NCI-H187 (cell line): ENCODE measurements at regions not wholly inside any gene's neighbourhood (a gene's known extent, or its start where the extent isn't known, plus 50 kb on each side); places are given as distances from the start of the nearest gene placed in this dataset.

Experiments
- DNase-seq, 2 experiments: peaks; one replicate each; lab custom pipeline; 2025; lab: John Stamatoyannopoulos, UW

DNA sequence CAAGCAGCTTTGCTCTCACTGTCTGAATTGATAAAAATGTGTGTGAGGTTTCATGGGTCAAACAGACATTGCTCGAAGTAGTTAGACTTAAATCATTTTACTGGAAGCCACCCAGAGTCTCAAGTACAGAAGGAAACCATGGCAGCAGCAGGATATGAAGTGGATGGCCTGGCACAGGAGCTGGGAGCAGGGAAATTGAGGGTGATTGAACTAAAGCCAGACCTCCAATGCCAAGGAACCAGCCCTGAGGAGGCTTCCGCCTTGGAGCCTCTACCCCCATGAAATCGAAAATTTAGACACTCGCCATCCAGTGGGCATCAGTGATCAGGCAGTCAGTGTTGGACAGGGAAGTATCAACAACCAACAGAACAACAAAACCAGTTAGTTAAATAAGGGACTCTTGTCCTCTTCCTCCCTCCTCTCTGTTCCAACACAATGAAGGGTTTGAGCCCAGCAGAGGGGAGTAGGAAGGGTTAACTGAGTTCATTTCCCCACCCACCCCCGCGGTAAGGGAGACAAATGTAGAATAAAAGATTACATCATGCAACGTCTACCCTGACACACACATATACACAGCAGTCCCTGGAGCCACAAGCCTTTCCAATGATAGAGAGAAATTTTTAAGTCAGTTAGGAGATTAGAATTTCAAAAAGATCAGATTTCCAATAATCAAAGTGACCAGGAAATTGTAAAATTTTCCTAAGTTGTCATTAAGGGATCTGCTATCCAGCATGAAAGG is 156.3 kb downstream of the SLC16A9 start:
- no peak for DNase-seq

DNA sequence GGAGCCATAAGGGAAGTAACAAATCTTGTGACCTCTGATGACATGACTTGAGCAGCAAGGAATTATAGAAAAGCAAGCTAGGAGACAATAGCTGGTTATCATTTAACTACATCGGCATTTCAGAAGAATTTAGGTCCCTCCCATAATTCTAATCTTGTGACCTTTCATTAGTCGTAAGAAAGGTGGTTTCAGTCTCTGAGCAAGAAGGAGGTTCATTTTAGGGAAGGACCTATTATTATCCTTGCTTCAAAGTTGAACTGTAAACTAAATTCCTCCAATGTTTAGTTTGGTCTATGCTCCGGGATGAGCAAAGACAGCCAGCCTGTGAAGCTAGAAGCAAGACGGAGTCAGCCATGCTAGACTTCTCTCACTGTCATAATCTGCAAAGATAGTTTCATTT is 159.6 kb downstream of the SLC16A9 start:
- no peak for DNase-seq

DNA sequence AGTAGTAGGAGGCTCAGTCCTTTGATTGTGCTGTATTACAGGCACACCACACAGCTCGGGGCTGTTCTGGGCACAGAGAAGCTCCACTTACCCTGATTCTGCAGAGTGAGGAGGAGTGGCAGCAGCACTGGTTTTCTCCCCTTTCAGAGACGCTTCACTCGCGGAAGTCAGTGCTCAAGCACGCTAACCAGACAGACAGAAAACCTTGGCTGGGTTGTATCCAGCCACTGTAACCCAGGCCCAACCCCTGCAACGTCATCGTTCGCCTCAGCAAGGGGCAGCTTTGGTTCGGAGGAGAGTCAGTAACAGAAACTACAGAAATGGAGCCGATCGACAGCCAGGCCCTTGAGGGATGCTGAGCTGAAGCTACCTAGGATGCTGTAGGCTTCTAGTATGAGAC is 171.0 kb downstream of the SLC16A9 start:
- DNase-seq = no peak

DNA sequence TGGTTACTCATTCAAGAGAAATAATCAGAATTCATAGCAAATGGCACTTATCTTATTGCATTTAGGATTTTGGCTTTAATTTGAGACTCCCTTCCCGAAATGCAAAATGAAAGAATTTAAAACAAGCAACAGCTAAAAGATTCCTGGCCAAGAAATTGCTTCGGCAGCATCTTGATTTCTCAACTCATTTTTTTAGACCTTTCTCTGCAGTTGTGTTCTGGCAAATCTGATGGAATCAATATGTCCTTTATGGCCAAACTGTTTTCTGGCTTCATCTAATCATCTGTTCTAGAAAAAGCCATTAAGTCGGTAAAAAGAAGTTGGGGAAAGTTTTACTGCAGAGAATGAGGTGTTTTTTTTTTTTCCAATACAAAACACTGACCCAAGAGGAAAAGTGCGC is 172.1 kb downstream of the SLC16A9 start:
- no peak for DNase-seq

DNA sequence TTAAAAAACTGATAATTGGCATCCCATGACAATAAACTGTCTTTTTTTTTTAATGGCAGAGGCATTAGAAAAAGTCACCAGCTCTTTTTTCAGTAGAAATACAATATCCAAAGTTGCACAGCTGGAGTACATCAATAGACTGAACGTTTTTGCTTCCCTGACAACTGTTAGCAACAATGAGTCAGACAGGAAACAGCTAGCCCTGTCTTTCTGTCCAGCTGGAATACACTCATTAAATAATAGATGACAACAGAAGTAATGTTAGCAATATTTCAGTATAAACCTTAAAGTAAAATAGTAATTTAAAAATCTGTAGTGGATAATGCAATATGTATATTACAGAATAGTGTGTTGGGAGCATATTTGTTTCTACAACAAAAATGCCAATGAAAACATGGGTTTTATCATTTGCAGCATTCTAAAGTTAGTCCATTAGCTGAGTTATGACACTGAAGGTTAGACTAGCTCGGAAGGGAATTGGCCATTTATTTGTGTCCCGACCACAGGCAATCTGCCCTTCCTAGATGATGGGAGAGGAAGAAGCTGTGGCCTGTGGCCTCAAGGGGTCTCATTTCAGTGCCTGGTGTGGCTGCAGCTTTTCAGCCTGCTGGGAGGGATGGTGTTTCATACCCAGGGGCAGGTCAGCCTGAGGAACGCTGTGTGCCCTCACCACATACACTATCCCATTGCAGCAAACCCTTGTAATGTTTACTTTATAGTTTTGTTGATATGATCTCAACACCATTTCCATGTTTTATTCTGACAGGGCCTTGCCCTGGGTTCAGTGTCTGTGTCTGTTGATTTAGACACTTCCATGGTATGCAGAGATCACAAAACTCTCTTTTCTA is 173.3 kb downstream of the SLC16A9 start:
- no peak for DNase-seq

DNA sequence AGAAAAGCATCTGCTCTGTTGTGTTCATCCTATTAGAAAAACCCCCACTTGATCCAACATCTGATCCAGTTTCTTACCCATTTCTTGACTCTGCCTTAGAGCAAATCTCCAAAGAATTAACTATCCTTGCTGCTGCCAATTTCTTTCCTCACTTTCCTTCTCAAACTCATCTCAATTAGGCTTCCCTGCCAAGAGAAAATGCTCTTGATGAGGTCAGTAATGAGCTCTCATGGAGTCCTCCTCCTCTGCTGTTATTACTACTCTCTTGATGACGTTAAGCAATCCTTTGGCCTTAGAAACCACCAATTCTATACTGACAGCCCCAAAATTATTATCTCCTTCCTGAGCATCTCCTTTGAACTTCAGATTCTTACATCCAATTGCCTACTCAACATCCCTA is 162.0 kb upstream of the FAM13C start:
- no peak for DNase-seq

DNA sequence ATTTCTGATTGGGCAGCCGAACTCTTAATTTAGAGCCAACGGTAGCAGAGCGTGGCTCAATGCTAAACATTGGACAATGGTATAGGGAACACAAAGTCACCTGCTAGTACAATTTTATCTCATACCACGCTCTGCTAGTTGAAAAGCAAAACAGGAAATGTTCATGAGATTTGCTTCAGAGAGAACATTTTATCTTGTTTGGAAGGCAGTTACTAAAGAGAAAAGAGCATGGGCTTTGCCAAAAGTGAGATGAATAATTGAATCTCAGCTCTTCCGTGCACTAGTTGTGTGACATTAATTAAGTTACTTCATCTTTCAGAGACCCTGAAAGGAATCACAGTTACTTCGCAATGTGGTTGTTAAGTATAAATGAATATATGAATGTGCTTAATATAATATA is 161.5 kb upstream of the FAM13C start:
- no peak for DNase-seq

DNA sequence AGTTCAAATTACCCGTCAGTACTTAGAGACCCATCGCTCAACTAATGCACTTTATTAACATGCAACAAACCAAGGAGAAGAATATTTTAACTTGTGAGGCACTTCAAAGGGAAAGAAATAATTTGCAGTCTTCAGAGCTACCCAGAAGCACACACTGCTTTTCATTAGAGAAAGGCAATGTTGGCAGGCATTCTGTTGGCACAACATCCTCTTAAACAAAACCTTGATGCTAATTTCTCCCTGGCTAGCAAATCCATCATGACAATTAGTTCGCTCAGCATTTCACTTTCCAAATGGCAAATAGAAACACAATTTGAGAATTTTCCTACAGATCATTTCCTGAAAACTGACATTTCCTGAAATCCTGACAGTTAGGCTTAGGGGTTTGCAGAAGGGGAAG is 155.6 kb upstream of the FAM13C start:
- DNase-seq = no peak

DNA sequence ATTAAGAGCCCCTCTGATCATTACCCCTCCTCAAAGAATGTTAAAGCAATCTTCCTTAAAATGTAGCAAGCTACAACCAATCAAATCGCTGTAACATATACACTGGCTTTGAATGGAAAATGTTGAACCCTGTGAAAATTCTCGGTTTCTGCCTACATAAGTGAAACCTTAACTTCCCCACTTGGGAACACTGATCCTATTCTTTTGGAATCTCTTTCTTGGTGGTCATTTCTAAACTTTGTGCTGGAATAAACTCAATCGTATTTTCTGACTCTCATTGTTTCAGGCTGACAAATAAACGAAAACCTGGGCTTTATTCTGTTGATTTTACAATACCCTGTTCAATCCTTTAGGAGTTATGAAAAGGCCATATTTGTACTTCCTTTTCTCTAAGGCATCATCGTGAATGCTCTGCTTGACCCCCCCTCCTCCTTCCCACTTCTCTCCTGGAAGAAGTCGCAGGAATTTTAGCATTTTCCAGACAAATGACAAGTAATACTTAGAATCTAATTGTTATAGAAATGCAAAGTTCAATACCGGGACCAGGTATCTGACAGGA is 155.1 kb upstream of the FAM13C start:
- DNase-seq = no peak

DNA sequence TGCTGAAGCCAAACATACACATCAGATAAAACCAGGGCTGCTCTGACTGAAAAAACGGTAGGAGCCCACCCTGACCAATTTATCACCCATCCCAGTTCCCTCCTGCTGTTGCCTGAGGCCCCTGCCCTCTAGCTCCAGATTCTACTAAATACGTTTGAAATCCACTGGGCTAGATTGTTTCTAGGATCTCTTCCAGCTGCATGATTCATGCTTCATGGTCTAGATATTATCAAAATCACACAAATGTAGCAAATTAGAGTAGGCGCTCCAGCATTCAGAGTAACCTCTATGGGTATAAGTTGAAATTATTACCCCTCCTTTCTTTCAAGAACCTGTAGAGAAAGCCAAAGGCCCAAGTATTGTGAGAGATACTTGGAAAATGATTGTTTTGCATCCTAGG is 151.2 kb upstream of the FAM13C start:
- no peak for DNase-seq

DNA sequence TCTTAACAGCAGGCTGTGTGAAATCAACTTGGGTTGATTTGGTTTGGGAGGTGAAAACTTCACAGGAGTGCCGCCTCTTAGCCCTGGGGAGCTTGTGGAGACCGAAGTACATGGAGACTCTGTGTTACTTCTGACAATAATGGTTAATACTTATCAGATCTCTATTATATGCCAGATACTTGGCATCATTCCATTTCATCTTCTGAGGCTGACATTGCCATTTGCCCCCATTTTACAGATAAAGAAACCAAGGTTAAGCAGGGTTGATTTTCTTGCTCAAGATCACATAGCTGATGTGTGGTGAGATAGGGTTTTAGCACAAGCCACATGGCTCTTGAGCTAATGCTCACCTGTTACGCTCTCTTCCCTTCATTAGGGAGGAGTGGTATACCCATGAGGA is 150.6 kb upstream of the FAM13C start:
- DNase-seq = no peak

DNA sequence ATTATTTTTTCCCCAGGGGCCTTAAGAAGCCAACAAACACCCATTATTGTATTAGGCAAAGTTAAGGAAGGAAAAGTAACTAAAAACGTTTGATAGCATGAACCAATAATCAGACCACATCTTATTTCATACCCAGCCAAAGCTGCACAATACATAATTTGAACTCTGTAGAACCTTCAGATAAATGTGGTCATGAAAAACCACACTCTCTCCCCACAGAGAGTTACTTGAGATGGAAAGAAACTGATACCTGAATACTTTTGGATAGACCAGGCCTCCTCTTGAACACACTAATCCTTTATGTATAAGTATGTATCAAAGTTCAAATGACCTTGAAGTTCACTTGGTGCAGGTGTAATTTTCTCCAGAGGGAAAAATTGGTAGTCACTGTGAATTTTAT is 146.6 kb upstream of the FAM13C start:
- DNase-seq = no peak

DNA sequence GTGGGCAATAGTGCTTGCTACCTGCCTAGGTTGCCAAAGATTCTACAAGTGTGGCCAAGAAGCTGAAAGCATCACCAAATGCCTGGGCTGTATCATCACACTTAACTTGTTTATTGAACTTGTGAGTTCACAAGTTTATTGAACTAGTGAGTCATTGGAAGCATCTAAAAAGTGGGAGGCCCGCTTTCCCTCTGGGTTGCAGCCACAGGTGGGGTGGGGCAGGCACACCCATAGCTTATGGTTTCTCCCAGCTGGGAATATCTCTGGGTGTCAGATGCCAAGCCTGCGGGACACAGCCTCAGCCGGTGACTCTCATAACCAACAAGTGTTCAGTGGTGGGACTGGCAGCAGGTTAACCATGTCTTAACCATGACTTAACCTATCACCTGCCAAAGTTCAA is 145.9 kb upstream of the FAM13C start:
- no peak for DNase-seq

DNA sequence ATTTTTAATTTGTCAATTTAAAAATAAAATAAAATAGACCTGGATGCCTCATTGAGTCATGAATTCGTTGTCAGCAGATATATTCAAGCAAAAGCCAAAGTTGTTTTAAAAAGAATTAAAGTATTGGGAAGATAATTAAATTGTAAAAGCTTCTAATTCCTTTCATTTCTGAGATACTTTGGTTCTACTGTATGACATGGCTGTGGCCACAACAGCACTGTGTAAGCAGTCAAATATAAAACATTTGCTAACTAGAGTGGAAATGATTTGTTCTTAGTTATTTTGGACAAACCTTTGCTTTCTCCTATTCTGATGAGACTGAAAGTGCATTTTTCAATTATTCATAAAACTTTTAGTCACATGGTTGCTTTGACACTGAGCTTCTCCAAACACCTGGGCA is 143.6 kb upstream of the FAM13C start:
- DNase-seq = no peak

DNA sequence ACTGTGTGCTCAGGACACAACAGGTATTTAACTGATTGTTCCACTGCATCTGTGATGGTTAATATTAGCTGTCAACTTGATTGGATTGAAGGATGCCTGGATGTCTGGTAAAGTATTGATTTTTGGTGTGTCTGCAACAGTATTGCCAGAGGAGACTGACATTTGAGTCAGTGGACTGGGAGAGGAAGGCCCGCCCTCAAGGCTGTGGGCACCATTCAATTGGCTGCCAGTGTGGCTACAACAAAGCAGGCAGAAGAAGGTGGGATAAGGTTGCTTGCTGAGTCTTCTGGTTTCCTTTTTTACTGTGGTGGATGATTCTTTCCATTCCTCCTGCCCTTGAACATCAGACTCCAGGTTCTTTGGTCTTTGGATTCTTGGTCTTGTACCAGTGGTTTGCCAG is 137.1 kb upstream of the FAM13C start:
- DNase-seq = no peak

DNA sequence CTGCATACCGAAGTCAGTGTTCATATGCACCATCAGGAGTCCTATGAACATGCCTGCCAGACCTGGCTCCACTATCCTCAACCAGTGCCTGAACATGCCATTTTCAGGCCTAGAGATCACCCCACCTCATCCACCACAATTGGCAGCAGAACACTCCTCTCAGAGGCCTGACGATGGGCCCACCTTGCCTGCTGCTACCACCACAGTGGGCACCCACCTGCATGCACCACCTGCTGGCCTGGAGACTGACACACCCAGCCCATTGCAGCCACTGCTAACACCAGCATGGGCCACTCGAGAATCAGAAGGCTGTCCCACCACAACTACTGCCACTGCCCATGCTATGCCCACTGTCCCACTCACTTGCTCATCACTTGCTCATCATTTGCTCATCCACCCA is 130.7 kb upstream of the FAM13C start:
- DNase-seq = no peak

DNA sequence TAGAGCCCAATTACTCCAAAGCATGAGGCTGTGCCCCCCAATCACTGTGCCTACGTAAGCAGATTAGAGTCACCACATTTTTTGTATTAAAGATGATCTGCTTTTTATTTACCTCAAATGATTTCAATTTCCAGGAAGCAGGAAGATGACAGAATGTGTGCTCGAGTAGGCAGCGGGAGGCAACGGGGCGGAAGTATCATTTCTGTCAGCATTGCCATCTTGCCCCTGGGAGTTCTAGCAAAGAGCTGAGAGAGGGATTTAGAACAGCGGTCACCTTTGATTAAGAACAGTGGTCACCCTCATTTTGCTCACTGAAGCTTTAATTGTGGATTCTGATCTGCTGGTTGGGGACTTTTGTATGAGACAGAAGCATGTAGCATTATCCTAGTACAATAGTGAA is 117.1 kb upstream of the FAM13C start:
- DNase-seq = no peak

DNA sequence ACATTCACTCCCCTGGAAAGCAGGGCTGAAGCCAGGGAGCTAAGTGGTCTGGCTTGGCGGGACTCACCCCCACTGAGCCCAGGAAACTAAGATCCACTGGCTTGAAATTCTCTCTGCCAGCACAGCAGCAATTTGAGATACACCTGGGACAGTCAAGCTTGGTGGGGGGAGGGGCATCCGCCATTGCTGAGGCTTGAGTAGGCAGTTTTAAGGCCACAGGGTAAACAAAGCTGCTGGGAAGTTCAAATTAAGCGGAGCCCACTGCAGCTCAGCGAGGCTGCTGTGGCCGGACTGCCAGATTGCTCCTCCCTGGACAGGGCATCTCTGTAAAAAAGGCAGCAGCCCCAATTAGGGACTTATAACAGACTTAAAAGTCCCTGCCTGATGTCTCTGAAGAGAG is 108.2 kb upstream of the FAM13C start:
- peak in 1 of 2 experiments; percentile 6 for DNase-seq

DNA sequence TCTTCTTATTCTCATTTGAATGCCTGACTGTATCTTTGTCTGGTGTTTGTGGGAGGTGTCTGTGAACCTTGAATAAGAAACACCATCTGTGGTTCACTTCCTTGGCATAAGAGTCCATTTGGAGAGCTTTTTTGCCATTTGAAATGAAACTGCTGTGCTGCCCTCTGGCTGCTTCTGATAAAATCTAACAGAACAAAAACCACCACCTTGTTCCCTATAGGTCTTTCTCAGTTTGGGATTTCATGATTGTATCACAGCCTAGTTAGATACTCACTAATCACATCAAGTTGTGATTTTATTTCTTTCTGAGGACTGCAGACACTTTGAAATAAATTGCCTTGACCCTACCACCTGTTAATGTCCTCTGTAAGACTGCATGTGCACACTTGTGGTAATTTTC is 102.7 kb upstream of the FAM13C start:
- DNase-seq = no peak

DNA sequence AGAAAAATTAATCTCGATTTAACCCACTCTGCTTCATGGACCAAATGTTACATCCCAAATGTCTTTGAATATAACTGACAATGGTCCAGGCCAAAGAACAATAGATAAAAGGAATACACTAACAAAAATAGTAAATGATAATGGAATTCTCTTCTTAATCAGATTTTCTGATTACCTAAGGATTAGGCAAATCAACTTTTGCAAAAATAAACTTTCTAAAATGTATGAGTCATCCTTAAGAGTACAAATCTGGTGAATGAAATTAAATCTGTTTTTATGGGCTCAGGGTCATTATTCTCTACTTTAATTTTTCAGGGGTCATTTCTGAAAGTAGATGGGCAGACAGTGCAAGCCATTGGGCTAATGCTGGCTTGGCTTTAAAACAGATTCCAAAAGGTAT is 102.1 kb upstream of the FAM13C start:
- DNase-seq = no peak

DNA sequence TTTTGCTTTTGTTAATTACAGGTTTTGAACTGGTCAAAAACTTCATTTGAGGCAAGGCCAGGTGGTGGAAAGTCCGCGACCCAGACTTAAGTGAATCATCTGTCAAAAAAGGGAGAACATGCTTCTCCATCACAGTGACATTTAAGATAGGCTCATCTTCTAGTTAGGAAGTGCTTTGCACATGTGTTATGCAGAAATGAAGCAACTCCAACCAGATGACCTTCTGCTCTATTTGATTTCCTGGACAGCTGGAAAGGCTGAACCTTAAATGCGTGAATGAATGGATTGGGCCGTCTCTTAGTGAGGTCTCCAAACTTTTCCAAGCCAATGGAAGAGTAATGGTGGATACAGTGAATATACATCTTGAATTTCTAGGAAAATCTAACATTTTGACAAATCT is 101.6 kb upstream of the FAM13C start:
- no peak for DNase-seq

DNA sequence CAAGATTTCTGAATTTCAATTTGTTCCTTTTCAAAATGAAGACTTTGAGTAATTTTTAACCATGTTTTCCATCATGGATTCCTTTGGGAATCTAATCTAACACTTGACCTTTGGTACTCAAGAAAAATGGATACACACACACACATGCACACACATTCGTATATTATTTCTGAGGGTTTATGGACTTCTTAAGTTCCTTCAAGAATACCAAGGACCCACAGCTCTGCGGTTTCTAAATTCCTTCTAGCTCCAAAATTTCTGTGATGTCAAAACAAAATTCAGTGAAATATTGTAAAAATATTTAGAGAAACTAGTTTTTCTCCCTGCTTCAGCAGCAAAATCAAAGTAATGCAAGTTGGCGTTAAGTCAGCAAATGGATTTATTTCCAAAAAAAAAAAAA is 98.3 kb upstream of the FAM13C start:
- no peak for DNase-seq

DNA sequence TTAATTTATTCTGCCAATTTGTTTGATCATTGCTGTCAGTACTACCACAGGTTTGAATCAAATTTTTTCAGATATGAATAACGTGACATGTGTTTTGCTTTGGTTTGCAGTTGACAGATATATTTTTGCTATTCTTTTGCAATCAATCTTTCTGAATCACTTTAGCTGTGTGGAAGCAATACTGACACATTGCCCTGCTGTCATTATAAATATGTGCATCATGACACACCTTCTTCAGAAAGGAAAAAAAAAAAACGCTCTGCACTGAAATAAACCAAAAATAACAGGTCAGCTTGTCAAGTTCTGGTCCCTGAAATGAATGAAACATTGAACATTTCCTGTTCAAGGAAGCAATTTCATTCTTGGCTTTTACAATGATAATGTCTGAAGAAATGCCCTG is 93.8 kb upstream of the FAM13C start:
- no peak for DNase-seq
